ENCODE measurements at regions not wholly inside any gene's neighbourhood (a gene's known extent, or its start where the extent isn't known, plus 50 kb on each side); places are given as distances from the start of the nearest gene placed in this dataset.

GRCh38 chr7:115116773-115117715 lies 195.2 kb downstream of the MDFIC start:
- DNase-seq, result no peak

DNA sequence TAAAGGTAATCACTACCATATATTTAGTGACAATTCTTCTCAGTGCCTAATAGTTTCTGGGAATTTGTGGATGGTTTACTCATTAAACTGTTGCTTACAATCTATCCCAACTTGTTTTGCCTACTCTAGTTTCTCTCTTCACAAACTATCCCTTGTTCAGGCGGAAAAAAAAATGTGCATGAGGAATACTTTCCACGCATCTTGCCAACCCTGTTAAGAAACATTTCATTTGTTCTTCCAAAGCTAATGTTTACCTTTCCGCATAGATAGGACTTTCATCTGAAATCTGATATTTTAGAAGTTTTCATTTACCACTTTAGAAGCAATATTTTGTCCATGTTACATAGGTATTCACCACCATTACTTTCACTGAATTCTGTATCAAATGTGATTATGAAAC lies 191.9 kb downstream of the MDFIC start:
- DNase-seq, result no peak

DNA sequence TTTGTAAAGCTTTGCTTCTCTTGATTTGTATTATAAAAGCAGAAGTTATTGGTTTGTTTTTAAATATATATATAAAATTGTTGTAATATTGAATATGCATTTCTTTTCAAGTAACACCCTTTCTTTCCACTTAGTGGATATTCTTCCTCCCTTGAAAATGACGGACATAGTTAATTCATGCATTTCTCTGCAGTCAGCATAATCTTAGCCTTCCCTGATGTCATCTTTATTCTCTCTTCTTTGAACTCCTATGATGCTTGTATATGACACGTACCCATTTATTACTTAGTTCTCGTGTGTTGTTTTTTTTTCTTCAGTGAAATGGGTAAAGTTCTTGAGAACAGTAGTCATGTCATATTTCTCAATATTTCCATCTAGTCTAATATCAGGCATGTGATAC lies 191.2 kb downstream of the MDFIC start:
- no peak for DNase-seq

GRCh38 chr7:115110523-115110922 lies 188.6 kb downstream of the MDFIC start:
- no peak for DNase-seq

DNA sequence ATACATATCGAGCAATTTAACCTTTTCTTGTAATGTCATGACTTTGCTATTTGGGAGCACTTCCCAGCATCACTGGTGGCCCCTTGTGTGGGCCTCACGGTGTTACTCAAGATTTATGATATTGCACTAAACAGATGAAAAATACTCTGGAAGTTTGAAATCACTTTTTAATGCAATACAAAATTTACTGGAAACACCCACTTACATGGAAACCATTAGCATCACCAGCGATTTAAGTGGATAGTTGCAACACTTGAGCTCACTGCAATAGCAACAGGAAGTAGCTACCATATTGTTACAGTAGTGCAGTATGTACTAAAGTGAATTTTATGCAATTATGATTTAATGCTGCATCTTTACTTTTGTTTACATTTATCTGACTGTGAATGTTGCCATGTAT lies 184.4 kb downstream of the MDFIC start:
- DNase-seq, result no peak

DNA sequence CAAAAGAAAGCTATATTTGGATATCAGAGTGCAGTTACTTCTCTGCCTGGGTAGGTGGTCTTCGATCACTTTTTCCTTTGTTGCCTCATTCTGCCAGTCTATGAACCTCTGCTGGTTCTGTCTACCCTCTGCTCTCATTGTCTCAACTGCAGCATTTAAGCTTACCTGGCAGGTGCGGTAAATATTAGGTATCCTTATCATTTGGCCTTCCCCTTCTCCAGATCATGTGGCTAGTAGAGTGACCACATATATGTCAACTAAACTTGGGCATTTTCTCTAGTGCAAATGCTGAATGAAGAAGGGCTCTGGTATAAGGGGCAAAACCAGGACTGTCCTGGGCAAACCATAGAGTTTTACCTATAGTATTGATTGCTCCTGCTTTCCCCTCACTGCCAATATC lies 180.8 kb downstream of the MDFIC start:
- no peak for DNase-seq

DNA sequence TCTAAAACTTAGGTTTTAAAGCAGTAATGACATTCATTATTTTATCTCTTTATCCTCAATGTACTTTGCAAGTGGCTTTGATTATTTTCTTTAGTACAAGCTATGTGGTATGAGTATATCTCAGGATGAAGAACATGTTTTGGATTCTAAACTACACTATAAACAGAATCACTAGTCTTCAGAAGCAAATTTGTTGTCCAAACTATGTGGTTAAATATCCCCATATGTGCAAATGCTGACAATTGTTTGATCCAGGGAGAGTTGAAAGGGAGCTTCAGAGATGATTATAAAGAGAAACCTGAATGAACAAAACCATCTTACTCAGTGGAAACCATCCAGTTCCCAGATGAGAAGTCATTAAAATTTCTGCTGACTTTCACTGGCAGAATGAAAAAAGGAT lies 179.3 kb downstream of the MDFIC start:
- no peak for DNase-seq

DNA sequence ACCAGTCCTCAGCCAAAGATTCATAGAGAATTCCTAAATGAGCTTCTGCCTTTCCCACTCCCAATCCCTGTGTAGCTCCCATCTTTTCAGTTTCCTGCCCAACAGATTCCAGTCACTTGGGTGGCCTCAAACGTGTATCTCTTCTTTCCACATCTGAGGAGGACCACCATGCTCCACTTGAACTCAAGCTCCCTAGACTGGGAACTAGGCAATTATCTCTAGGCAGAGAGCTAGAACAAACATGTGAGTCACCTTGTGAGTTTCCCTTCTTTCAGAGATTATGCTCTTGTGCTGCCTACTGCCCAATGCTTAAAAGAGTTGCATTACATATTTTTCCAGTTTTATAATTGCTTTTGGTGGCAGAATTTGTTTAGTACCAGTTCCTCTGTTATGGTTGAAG lies 178.0 kb downstream of the MDFIC start:
- DNase-seq, result no peak

- no peak for DNase-seq
These were observed 175.3 kb downstream of the MDFIC start for GRCh38 chr7:115097175-115097671.

DNA sequence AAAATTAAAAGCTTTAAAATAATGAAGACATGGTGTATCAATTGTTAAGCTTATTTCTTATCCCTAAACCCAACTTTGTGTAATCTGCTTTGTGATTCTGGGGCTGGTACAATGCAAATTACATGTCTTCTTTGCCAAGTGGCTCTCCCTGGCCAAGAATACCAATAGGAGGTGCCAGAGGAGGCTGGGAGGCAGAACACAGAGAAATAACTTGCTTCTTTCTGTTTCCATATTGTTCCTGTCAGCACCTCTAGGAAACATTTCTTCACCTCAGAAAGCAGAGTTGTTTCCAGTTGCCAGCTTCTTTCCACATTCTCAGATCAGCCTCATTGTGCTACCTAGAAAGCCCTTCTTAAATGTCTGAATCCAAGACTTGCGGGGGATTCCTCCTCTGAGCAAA lies 174.4 kb downstream of the MDFIC start:
- DNase-seq, result no peak

DNA sequence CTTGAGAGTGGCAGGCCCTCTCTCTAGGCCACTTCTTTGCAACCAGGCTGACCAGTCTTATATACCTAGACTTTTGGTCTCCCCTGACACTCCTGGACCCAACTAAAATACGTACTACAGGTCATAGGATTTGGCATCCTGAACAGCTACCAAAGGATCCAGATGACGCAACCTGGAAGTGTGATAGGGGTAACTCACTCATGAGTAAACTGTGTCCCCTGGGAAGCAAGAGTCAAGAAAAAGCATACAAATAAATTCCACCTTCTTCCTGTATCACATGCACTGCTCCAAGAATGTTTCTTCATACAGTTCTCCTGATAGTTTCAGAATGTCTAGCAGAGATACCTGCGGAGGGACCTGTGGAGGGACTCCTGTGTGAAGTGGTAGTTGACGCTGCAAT lies 172.3 kb downstream of the MDFIC start:
- no peak for DNase-seq

DNA sequence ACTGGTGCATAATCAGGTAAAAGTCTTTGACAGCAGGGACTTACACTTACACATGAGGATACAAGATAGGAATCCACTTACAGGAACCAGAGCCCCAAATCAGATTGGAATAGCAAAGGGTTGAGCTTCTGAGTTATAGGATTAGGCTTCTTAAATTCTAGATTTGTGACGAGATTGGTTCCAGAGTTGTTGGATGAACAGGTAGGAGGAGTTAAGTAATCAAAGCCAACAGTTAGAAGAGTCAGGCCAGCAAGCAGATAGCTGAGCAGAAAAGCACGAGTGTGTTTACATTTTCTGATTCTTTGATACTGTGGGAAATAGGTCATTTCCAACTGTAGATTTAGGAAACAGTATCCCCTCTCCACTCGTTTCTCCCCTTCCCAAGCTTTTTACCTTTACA lies 167.0 kb downstream of the MDFIC start:
- DNase-seq, result no peak

DNA sequence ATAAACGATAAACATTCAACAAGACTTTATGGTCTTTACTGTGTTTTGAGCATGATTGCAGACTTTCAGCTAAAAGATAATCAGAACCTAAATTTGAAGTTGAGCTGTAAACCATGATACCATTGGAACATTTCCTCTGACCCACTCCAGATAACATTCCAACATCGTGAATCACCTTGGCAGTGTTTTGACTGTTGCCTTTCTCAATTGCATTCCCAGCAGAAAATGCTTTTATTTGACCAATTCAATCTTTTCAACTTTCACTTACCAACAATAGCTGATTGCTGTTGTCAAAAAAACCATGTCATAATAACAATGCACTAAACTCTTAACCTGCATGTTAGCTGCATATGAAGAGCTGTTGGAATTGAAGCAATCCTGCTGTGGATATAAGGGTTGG lies 165.5 kb downstream of the MDFIC start:
- no peak for DNase-seq

- no peak for DNase-seq
These were observed 164.4 kb downstream of the MDFIC start for GRCh38 chr7:115086146-115086841.

DNA sequence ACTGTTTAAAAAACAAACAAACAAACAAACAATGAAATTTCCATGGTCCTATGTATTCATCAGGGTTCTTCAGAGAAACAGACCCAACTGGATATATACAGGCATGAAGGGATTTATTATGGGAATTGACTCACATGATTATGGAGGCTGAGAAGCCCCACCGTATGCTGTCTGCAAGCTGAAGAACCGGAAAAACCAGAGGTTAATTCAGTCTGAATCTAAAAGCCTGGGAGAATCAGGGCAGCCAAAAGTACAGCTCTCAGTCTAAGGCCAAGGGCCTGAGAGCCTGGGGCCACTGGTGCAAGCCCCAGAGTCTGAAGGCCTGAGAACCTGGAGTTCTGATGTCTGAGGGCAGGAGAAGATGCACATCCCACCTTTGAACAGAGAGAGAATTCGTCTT lies 163.5 kb downstream of the MDFIC start:
- DNase-seq, result no peak

DNA sequence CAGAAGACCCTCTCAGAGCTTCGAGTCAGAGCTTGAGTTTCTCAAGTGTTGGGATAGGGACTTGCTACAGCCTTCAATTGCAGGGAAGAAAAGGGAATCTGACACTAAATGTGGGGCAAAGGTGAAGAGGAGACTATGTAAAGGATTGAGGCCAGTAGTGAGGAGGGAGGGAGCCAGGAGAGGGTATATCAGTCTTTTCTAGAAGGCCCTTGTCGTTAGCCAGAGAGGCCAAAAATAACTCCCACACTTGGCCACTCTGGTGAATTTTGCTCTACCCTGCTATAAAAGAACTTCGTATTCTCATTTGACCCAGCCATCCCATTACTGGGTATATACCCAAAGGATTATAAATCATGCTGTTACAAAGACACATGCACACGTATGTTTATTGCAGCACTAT lies 162.0 kb downstream of the MDFIC start:
- DNase-seq, result no peak

GRCh38 chr7:115081772-115082171 lies 159.9 kb downstream of the MDFIC start:
- DNase-seq, result no peak

DNA sequence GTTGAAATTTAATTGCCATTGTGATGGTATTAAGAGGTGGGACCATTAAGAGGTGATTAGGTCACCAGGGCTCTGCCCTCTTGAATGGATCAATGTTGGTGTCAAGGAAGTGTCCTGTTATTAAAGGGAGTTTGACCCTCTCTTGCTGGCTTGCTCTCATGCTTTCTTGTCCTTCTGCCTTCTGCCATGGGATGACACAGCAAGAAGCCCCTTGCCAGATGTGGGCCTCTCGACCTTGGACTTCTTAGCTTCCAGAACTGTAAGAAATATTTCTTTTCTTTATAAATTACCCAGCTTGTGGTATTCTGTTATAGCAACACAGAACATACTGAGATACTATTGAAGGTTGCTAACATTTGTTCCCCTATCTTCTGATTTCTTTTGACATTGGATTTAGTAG lies 157.0 kb downstream of the MDFIC start:
- no peak for DNase-seq

- DNase-seq, result no peak
These were observed 156.5 kb downstream of the MDFIC start for GRCh38 chr7:115078386-115078785.

DNA sequence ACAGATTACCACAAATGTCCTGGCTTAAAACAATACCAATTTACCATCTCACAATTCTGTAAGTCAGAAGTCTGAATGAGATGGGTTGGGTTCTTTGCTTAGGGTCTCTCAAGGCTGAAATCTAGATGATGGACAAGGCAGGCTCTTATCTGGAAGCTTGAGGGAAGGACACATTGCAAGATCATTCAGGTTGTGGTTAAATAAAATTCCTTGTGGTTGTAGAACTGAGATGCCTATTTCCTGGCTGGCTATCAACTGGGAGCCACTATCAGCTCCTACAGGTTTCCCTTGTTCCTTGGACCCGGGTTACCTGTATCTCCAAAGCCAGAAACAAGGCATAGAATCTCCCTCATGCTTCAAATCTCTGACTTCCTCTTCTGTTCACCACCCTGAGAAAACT lies 148.4 kb downstream of the MDFIC start:
- DNase-seq, result no peak

Data from NCI-H524 treated with DMSO at 0.1 percent for 48 hours (cell line).